C4-2B (cell line): ENCODE measurements at regions not wholly inside any gene's neighbourhood (a gene's known extent, or its start where the extent isn't known, plus 50 kb on each side); places are given as distances from the start of the nearest gene placed in this dataset.

Source experiments
- H3K27ac ChIP-seq: fragments of 450-650 bp; 2 replicates; pipeline ENCODE4 v1.5.1; 2017
- CTCF ChIP-seq: fragments of 450-650 bp; conservative IDR thresholded peaks from 2 replicates; pipeline ENCODE4 v1.5.1; 2017; ENCODE audit warnings: mild to moderate bottlenecking
- ZFX ChIP-seq: fragments of 450-650 bp; IDR thresholded peaks from 2 replicates; pipeline ENCODE4 v1.6.1; 2017

- H3K27ac ChIP-seq = no peak overlapping the region
- no peak for TF ChIP-seq CTCF
- no peak for TF ChIP-seq ZFX
These were observed 762.4 kb upstream of the FRG1 start for GRCh38 chr4:189178125-189178746.

GRCh38 chr4:189185810-189186432 is 754.8 kb upstream of the FRG1 start:
- no peak overlapping the region for H3K27ac ChIP-seq
- no peak for TF ChIP-seq ZFX
- no peak for TF ChIP-seq CTCF

- TF ChIP-seq ZFX (no peak), CTCF (no peak)
- H3K27ac ChIP-seq = no peak overlapping the region
These were observed 753.1 kb upstream of the FRG1 start for GRCh38 chr4:189187531-189188052.

- TF ChIP-seq CTCF (no peak), ZFX (no peak)
- H3K27ac ChIP-seq = no peak overlapping the region
These were observed 742.0 kb upstream of the FRG1 start for GRCh38 chr4:189198624-189199023.

GRCh38 chr4:189200353-189200752 is 740.3 kb upstream of the FRG1 start:
- H3K27ac ChIP-seq = no peak overlapping the region
- no peak for TF ChIP-seq CTCF

- H3K27ac ChIP-seq = no peak overlapping the region
- TF ChIP-seq CTCF (peak; percentile 94), ZFX (no peak)
These were observed 738.3 kb upstream of the FRG1 start for GRCh38 chr4:189202182-189202868.

- H3K27ac ChIP-seq = no peak overlapping the region
- no peak for TF ChIP-seq ZFX
- no peak for TF ChIP-seq CTCF
These were observed 737.8 kb upstream of the FRG1 start for GRCh38 chr4:189202869-189203271.
